Liver (tissue), 3 donors: ENCODE measurements at regions not wholly inside any gene's neighbourhood (a gene's known extent, or its start where the extent isn't known, plus 50 kb on each side); places are given as distances from the start of the nearest gene placed in this dataset.

Source experiments
- ATF3 ChIP-seq: IDR thresholded peaks from 2 replicates; pipeline ENCODE4 v1.6.1; 2016; ENCODE audit warnings: antibody characterized with exemption
- CTCF ChIP-seq: fragments of 150-350 bp; IDR thresholded peaks from 2 replicates; pipeline ENCODE4 v1.5.1; 2017; ENCODE audit warnings: improper control_type of control experiment, low read depth, low read length; ENCODE audit not compliant: missing input control
- EGR1 ChIP-seq, 2 donors: IDR thresholded peaks; 2 replicates each; pipeline ENCODE4 v1.6.1; 2016 to 2018; ENCODE audit warnings: antibody characterized with exemption in 2 of 2, low read depth in 2 of 2
- GABPA ChIP-seq, 2 donors: IDR thresholded peaks in 1 of 2; conservative IDR thresholded peaks in 1 of 2; 2 replicates each; pipeline ENCODE4 v1.6.1; 2016; ENCODE audit warnings: antibody characterized with exemption in 2 of 2, mild to moderate bottlenecking in 1 of 2, moderate library complexity in 1 of 2
- HNF4A ChIP-seq, 2 donors: conservative IDR thresholded peaks; 2 replicates each; pipeline ENCODE4 v1.6.1; 2016; ENCODE audit warnings: antibody characterized with exemption in 2 of 2, mild to moderate bottlenecking in 2 of 2
- HNF4G ChIP-seq: IDR thresholded peaks from 2 replicates; pipeline ENCODE4 v1.6.1; 2016; ENCODE audit warnings: antibody characterized with exemption
- JUND ChIP-seq, 2 donors: IDR thresholded peaks; 2 replicates each; pipeline ENCODE4 v1.6.1; 2016; ENCODE audit warnings: antibody characterized with exemption in 2 of 2
- MAX ChIP-seq: IDR thresholded peaks from 2 replicates; pipeline ENCODE4 v1.6.1; 2016; ENCODE audit warnings: antibody characterized with exemption
- NR2F2 ChIP-seq: IDR thresholded peaks from 2 replicates; pipeline ENCODE4 v1.6.1; 2016; ENCODE audit warnings: antibody characterized with exemption
- RAD21 ChIP-seq, 2 donors: IDR thresholded peaks; 2 replicates each; pipeline ENCODE4 v1.6.1; 2016; ENCODE audit warnings: antibody characterized with exemption in 2 of 2, mild to moderate bottlenecking in 2 of 2
- TAF1 ChIP-seq: conservative IDR thresholded peaks from 2 replicates; pipeline ENCODE4 v1.6.1; 2016; ENCODE audit warnings: antibody characterized with exemption, mild to moderate bottlenecking
- donor health status: healthy.
- donor health status: healthy.

DNA sequence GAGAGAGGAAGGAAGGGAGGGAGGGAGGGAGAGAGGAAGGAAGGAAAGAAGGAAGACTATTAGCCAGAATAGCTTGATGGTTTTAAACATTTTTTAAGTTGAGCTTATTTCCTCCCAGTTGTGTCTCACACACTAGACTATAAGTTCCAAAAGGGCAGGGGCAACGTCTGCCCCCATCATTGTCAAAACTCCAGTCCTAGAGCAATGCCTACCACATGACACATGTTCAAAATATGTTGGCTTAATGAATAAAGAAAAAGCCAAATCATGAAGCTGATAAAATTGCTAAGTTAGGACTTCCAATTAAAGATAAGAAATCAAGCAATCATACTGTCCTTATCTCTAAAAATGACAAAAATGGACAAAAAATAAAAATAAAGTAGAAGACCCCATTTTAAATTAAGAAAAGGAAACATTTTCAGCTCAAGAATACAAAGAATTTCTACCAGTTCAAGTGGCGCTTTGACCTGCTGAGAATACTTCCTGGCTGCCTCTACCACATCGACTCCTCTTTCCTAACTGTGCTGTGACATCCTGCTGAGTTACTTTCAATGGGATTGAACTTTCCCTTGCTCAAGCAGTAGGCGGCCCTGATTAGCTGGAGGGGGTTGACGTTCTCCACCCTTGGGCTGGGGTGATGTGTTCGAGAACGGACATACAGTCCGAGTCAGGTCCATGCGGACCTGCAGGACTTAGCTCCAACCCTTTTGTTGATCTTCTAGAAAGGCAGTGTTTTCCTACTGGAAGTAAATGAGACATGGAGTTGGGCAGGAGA is 283.9 kb upstream of the FOXQ1 start:
- no peak for TF ChIP-seq CTCF
- no peak for TF ChIP-seq HNF4G
- no peak for TF ChIP-seq MAX
- TF ChIP-seq TAF1 = no peak
- no peak for TF ChIP-seq GABPA (IDR thresholded peaks at IDR 0.05 in 1 of 2, conservative IDR thresholded peaks at IDR 0.05 in 1 of 2)
- no peak for TF ChIP-seq RAD21 (IDR thresholded peaks at IDR 0.05)
- TF ChIP-seq EGR1 (IDR thresholded peaks at IDR 0.05; ENCODE audit: low read depth in 2 of 2) = no peak
- TF ChIP-seq JUND (IDR thresholded peaks at IDR 0.05) = no peak
- no peak for TF ChIP-seq NR2F2
- no peak for TF ChIP-seq ATF3
- TF ChIP-seq HNF4A (conservative IDR thresholded peaks at IDR 0.05) = no peak
